H1 (cell line): ENCODE measurements at regions not wholly inside any gene's neighbourhood (a gene's known extent, or its start where the extent isn't known, plus 50 kb on each side); places are given as distances from the start of the nearest gene placed in this dataset.

Experiments
- BACH1 ChIP-seq: IDR thresholded peaks from 2 replicates; pipeline ENCODE4 v1.6.1; 2012; ENCODE audit warnings: low read length, improper control_type of control experiment
- CHD7 ChIP-seq: fragments of 300-600 bp; sonication (generic); IDR thresholded peaks from 2 replicates; pipeline ENCODE4 v1.7.1; 2012; ENCODE audit warnings: low read length, moderate library complexity, mild to moderate bottlenecking, inconsistent platforms; ENCODE audit not compliant: insufficient replicate concordance
- GTF2F1 ChIP-seq: IDR thresholded peaks from 2 replicates; pipeline ENCODE4 v1.6.1; 2012; ENCODE audit warnings: low read depth, low read length, improper control_type of control experiment, borderline replicate concordance

GRCh38 chr7:131733604-131734003 is 177.2 kb upstream of the PODXL start (continued):
- TF ChIP-seq CHD7 (no peak), BACH1 (no peak), GTF2F1 (no peak)
